ENCODE measurements at regions not wholly inside any gene's neighbourhood (a gene's known extent, or its start where the extent isn't known, plus 50 kb on each side); places are given as distances from the start of the nearest gene placed in this dataset.

- no peaks in the 10 kb centered on the region for H4K20me1 ChIP-seq (ENCODE audit: insufficient read depth)
- H2AFZ ChIP-seq (ENCODE audit: low read depth) = no peak overlapping the region
- H3K79me2 ChIP-seq (ENCODE audit: insufficient read depth, low read depth) = no peaks in the 10 kb centered on the region
- no peaks in the 10 kb centered on the region for H3K4me1 ChIP-seq (ENCODE audit: low read depth, poor library complexity, severe bottlenecking)
- no peaks in the 10 kb centered on the region for H3K27me3 ChIP-seq (ENCODE audit: insufficient read depth, low read depth)
- H3K27ac ChIP-seq = no peak overlapping the region
- no peaks in the 10 kb centered on the region for H3K36me3 ChIP-seq (ENCODE audit: insufficient read depth)
- TF ChIP-seq CTCF (conservative IDR thresholded peaks at IDR 0.05; ENCODE audit: low read depth, low read length) = no peak
- H3K4me2 ChIP-seq = no peak overlapping the region
- H3K4me3 ChIP-seq (IDR thresholded peaks at IDR 0.05; ENCODE audit: insufficient read depth, low read depth, low read length) = no peak overlapping the region
- no peak overlapping the region for H3K9ac ChIP-seq
Observed at GRCh38 chr18:45241982-45242565, 373.2 kb upstream of the SLC14A2 start.

GRCh38 chr18:45243340-45244110 is 371.8 kb upstream of the SLC14A2 start:
- no peaks in the 10 kb centered on the region for H3K36me3 ChIP-seq (ENCODE audit: insufficient read depth)
- H4K20me1 ChIP-seq (ENCODE audit: insufficient read depth) = no peaks in the 10 kb centered on the region
- H3K4me2 ChIP-seq = no peak overlapping the region
- H3K9ac ChIP-seq = no peak overlapping the region
- H3K4me3 ChIP-seq (IDR thresholded peaks at IDR 0.05; ENCODE audit: insufficient read depth, low read depth, low read length) = no peak overlapping the region
- H2AFZ ChIP-seq (ENCODE audit: low read depth) = no peak overlapping the region
- H3K27me3 ChIP-seq (ENCODE audit: insufficient read depth, low read depth) = no peaks in the 10 kb centered on the region
- H3K27ac ChIP-seq = no peak overlapping the region
- H3K79me2 ChIP-seq (ENCODE audit: insufficient read depth, low read depth) = no peaks in the 10 kb centered on the region
- TF ChIP-seq CTCF (conservative IDR thresholded peaks at IDR 0.05; ENCODE audit: low read depth, low read length) = no peak
- no peaks in the 10 kb centered on the region for H3K4me1 ChIP-seq (ENCODE audit: low read depth, poor library complexity, severe bottlenecking)

GRCh38 chr18:45245091-45245511 is 370.2 kb upstream of the SLC14A2 start:
- no peaks in the 10 kb centered on the region for H3K4me1 ChIP-seq (ENCODE audit: low read depth, poor library complexity, severe bottlenecking)
- H3K4me3 ChIP-seq (IDR thresholded peaks at IDR 0.05; ENCODE audit: insufficient read depth, low read depth, low read length) = no peak overlapping the region
- H2AFZ ChIP-seq (ENCODE audit: low read depth) = no peak overlapping the region
- H3K4me2 ChIP-seq = no peak overlapping the region
- no peaks in the 10 kb centered on the region for H4K20me1 ChIP-seq (ENCODE audit: insufficient read depth)
- H3K27me3 ChIP-seq (ENCODE audit: insufficient read depth, low read depth) = no peaks in the 10 kb centered on the region
- no peak overlapping the region for H3K9ac ChIP-seq
- H3K27ac ChIP-seq = no peak overlapping the region
- no peaks in the 10 kb centered on the region for H3K79me2 ChIP-seq (ENCODE audit: insufficient read depth, low read depth)
- TF ChIP-seq CTCF (conservative IDR thresholded peaks at IDR 0.05; ENCODE audit: low read depth, low read length) = no peak
- H3K36me3 ChIP-seq (ENCODE audit: insufficient read depth) = no peaks in the 10 kb centered on the region

- H4K20me1 ChIP-seq (ENCODE audit: insufficient read depth) = no peaks in the 10 kb centered on the region
- no peaks in the 10 kb centered on the region for H3K36me3 ChIP-seq (ENCODE audit: insufficient read depth)
- H3K27me3 ChIP-seq (ENCODE audit: insufficient read depth, low read depth) = no peaks in the 10 kb centered on the region
- H3K4me3 ChIP-seq (IDR thresholded peaks at IDR 0.05; ENCODE audit: insufficient read depth, low read depth, low read length) = no peak overlapping the region
- H3K27ac ChIP-seq = no peak overlapping the region
- no peak overlapping the region for H3K9ac ChIP-seq
- no peak overlapping the region for H3K4me2 ChIP-seq
- no peak for TF ChIP-seq CTCF (conservative IDR thresholded peaks at IDR 0.05; ENCODE audit: low read depth, low read length)
- H3K4me1 ChIP-seq (ENCODE audit: low read depth, poor library complexity, severe bottlenecking) = no peaks in the 10 kb centered on the region
- no peak overlapping the region for H2AFZ ChIP-seq (ENCODE audit: low read depth)
- no peaks in the 10 kb centered on the region for H3K79me2 ChIP-seq (ENCODE audit: insufficient read depth, low read depth)
Observed at GRCh38 chr18:45248240-45248903, 366.9 kb upstream of the SLC14A2 start.

Measured in KMS-11 (cell line).